SK-N-SH (cell line): ENCODE measurements at regions not wholly inside any gene's neighbourhood (a gene's known extent, or its start where the extent isn't known, plus 50 kb on each side); places are given as distances from the start of the nearest gene placed in this dataset.

Source experiments
- CTCF ChIA-PET: fragments of 300-600, 350-600 bp; formaldehyde crosslinking; extraction: SDS; loops from one replicate; lab custom pipeline; 2021; lab: Yijun Ruan, JAX
- POLR2A ChIA-PET: fragments of 350-600 bp; sonication (Branson Sonifier 250); formaldehyde crosslinking; extraction: SDS; loops from one replicate; lab custom pipeline; 2020; ENCODE audit warnings: antibody characterized with exemption, inconsistent platforms; lab: Yijun Ruan, JAX
- DNase-seq: peaks from one replicate; pipeline ENCODE4 v3.0.0; 2012
- H2AFZ ChIP-seq: fragments of 200-600 bp; sonication (generic); 2 replicates; pipeline ENCODE4 v1.8.1; 2016; ENCODE audit warnings: antibody characterized with exemption, mild to moderate bottlenecking, low read depth
- H3F3A ChIP-seq: fragments of 200-600 bp; sonication (generic); replicated peaks from 2 replicates; pipeline ENCODE3; 2016; ENCODE audit warnings: antibody characterized with exemption, mild to moderate bottlenecking; ENCODE audit not compliant: insufficient read depth
- H3K27ac ChIP-seq, 2 experiments: fragments of 200-500 bp in 1 of 2; fragments of 200-600 bp in 1 of 2; sonication (Bioruptor generic) in 1 of 2; sonication (generic), shearing (Covaris generic) in 1 of 2; 2 replicates each; pipeline versions ENCODE4 v1.5.1 to v1.6.1; 2014 to 2016; ENCODE audit warnings: low read depth in 2 of 2, inconsistent platforms in 1 of 2, low read length in 1 of 2, mild to moderate bottlenecking in 1 of 2, mixed read lengths in 1 of 2
- H3K27me3 ChIP-seq: fragments of 200-600 bp; sonication (generic), shearing (Covaris generic); 2 replicates; pipeline ENCODE4 v1.6.1; 2016; ENCODE audit warnings: mixed run types; ENCODE audit not compliant: insufficient read depth
- H3K36me3 ChIP-seq, 2 experiments: fragments of 200-500 bp in 1 of 2; fragments of 200-600 bp in 1 of 2; sonication (Bioruptor generic) in 1 of 2; sonication (generic) in 1 of 2; replicated peaks in 1 of 2; 2 replicates each; pipeline versions ENCODE3 to v1.5.1; 2014 to 2016; ENCODE audit warnings: low read length in 1 of 2, mild to moderate bottlenecking in 1 of 2; ENCODE audit not compliant: insufficient read depth in 2 of 2, control insufficient read depth in 1 of 2
- H3K4me1 ChIP-seq, 2 experiments: fragments of 200-500 bp in 1 of 2; fragments of 200-600 bp in 1 of 2; sonication (Bioruptor generic) in 1 of 2; sonication (generic), shearing (Covaris generic) in 1 of 2; 2 replicates each; pipeline versions ENCODE4 v1.5.1 to v1.6.1; 2014 to 2016; ENCODE audit warnings: low read depth in 1 of 2, low read length in 1 of 2, mixed run types in 1 of 2; ENCODE audit not compliant: insufficient read depth in 2 of 2, control insufficient read depth in 1 of 2
- H3K4me2 ChIP-seq: fragments of 200-600 bp; sonication (generic), shearing (Covaris generic); 2 replicates; pipeline ENCODE4 v1.6.1; 2017; ENCODE audit warnings: mixed run types
- H3K4me3 ChIP-seq, 2 experiments: fragments of 200-500 bp in 1 of 2; fragments of 200-600 bp in 1 of 2; sonication (Bioruptor generic) in 1 of 2; sonication (generic), shearing (Covaris generic) in 1 of 2; 2 replicates each; pipeline versions ENCODE4 v1.5.1 to v1.8.1; 2014 to 2016; ENCODE audit warnings: low read depth in 2 of 2, inconsistent platforms in 1 of 2, low read length in 1 of 2, mild to moderate bottlenecking in 1 of 2, mixed read lengths in 1 of 2, moderate library complexity in 1 of 2
- H3K79me2 ChIP-seq: fragments of 200-600 bp; sonication (generic); 2 replicates; pipeline ENCODE4 v1.8.1; 2017; ENCODE audit warnings: mild to moderate bottlenecking; ENCODE audit not compliant: insufficient read depth
- H3K9ac ChIP-seq: fragments of 200-600 bp; sonication (generic); 2 replicates; pipeline ENCODE4 v1.6.1; 2017; ENCODE audit warnings: mixed run types
- H3K9me2 ChIP-seq: fragments of 200-600 bp; sonication (generic); 2 replicates; pipeline ENCODE4 v1.6.1; 2017; ENCODE audit warnings: mixed run types
- H3K9me3 ChIP-seq: fragments of 200-600 bp; sonication (generic); 2 replicates; pipeline ENCODE4 v1.6.1; 2017; ENCODE audit warnings: mixed run types, mild to moderate bottlenecking, moderate library complexity
- H4K20me1 ChIP-seq: fragments of 200-600 bp; sonication (generic); 2 replicates; pipeline ENCODE4 v1.6.1; 2017; ENCODE audit warnings: mild to moderate bottlenecking, mixed run types; ENCODE audit not compliant: insufficient read depth
- EP300 ChIP-seq, 2 experiments: IDR thresholded peaks; 2 replicates each; pipeline versions ENCODE4 v1.4.0 to v1.6.1; 2012; ENCODE audit warnings: borderline replicate concordance in 1 of 2, low read depth in 1 of 2, low read length in 1 of 2
- EZH2phosphoT487 ChIP-seq: fragments of 200-600 bp; sonication (generic); IDR thresholded peaks from 2 replicates; pipeline ENCODE4 v1.6.1; 2017; ENCODE audit warnings: low read depth, mixed run types, mild to moderate bottlenecking, antibody characterized with exemption, moderate library complexity, borderline replicate concordance
- GATA2 ChIP-seq: sonication (generic); formaldehyde crosslinking; IDR thresholded peaks from 2 replicates; pipeline ENCODE4 v1.5.0; 2020; ENCODE audit warnings: mild to moderate bottlenecking, missing genetic modification reagents
- JUND ChIP-seq: IDR thresholded peaks from 2 replicates; pipeline ENCODE4 v1.4.0; 2012
- NFIC ChIP-seq: IDR thresholded peaks from 2 replicates; pipeline ENCODE4 v1.4.0; 2012; ENCODE audit warnings: borderline replicate concordance
- NRF1 ChIP-seq: IDR thresholded peaks from 2 replicates; pipeline ENCODE4 v1.6.1; 2012; ENCODE audit warnings: low read depth, mild to moderate bottlenecking, low read length
- POLR2AphosphoS5 ChIP-seq: IDR thresholded peaks from 2 replicates; pipeline ENCODE4 v1.6.1; 2012; ENCODE audit warnings: low read depth, low read length
- RAD21 ChIP-seq: IDR thresholded peaks from 2 replicates; pipeline ENCODE4 v1.6.1; 2012; ENCODE audit warnings: mild to moderate bottlenecking, low read length
- RFX5 ChIP-seq: IDR thresholded peaks from 2 replicates; pipeline ENCODE4 v1.6.1; 2012; ENCODE audit warnings: mild to moderate bottlenecking, improper control_type of control experiment, low read length
- SIN3A ChIP-seq: IDR thresholded peaks from 2 replicates; pipeline ENCODE4 v1.6.1; 2012; ENCODE audit warnings: low read depth, mild to moderate bottlenecking, low read length, moderate library complexity, borderline replicate concordance
- TAF1 ChIP-seq: IDR thresholded peaks from 2 replicates; pipeline ENCODE4 v1.6.1; 2012; ENCODE audit warnings: low read depth, mild to moderate bottlenecking, low read length, moderate library complexity, borderline replicate concordance
- TEAD4 ChIP-seq: IDR thresholded peaks from 2 replicates; pipeline ENCODE4 v1.4.0; 2012; ENCODE audit warnings: mild to moderate bottlenecking, borderline replicate concordance; ENCODE audit not compliant: insufficient read depth
- WGBS: methylation state at CpG from one replicate; pipeline ENCODE4 v1.1.6; 2017; ENCODE audit warnings: low lambda C conversion rate; 5-methylcytosine and 5-hydroxymethylcytosine counted together
- TF ChIP-seq, protein P1 (sequence below): fragments of 200-600 bp; sonication (generic); IDR thresholded peaks from 2 replicates; pipeline ENCODE4 v1.6.1; 2017; ENCODE audit warnings: antibody characterized with exemption, mild to moderate bottlenecking, moderate library complexity
- TF ChIP-seq, protein P2 (sequence below): IDR thresholded peaks from 2 replicates; pipeline ENCODE4 v1.6.1; 2012; ENCODE audit warnings: mild to moderate bottlenecking, low read depth, low read length, moderate library complexity
- TF ChIP-seq, protein P3 (sequence below): IDR thresholded peaks from 2 replicates; pipeline ENCODE4 v1.4.0; 2012; ENCODE audit warnings: low read depth
- TF ChIP-seq, protein P4 (sequence below): IDR thresholded peaks from 2 replicates; pipeline ENCODE4; 2012

DNA sequence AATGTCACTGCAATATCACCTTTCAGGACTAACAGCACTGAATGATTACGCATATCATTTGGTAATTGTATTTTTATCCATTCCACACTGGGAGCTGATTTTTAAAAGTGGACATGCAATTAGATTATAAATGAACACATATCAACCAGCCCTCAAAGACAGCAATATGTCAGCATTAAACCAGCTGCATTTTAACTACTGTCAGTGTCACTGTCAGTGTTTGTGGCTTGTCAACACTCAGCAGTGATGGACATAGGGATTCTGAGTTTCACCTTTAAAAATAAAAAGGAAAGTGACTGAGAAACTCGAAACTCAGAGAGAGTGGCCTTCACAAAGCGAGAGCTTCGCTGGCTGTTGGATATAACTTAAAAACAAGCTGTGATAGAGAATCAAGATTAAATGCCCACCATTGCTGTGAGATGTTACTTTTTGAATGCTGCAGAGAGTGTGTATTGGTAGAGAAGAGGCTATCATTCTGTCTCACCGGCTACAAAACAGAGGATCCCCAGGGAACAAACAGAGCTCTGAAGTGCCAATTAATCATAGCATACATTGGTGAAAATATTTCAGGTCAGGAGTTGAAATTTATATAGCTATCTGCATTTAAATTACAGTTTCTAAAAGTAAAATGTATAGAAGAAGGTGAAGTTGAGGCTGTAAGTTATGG, 635.8 kb downstream of the SQOR start:
- Histone ChIP-seq H3K4me3 (no peak overlapping the region), H3K9me2 (no peaks in the 10 kb centered on the region), H4K20me1 (no peaks in the 10 kb centered on the region), H3K9ac (no peak overlapping the region), H3K4me2 (no peak overlapping the region), H3F3A (no peaks in the 10 kb centered on the region), H3K9me3 (no peaks in the 10 kb centered on the region), H3K36me3 (no peaks in the 10 kb centered on the region), H3K4me1 (peaks cover 0 to under 1% of the 10 kb centered on the region in 2 experiments; a peak in 1 of 4 replicates), H3K27ac (no peak overlapping the region), H3K79me2 (no peaks in the 10 kb centered on the region), H2AFZ (no peak overlapping the region), H3K27me3 (no peaks in the 10 kb centered on the region)
- TF ChIP-seq TAF1 (no peak), JUND (no peak), EZH2phosphoT487 (no peak), RFX5 (no peak), SIN3A (no peak), NFIC (no peak), RAD21 (no peak)
- TF ChIP-seq, protein P1, sequence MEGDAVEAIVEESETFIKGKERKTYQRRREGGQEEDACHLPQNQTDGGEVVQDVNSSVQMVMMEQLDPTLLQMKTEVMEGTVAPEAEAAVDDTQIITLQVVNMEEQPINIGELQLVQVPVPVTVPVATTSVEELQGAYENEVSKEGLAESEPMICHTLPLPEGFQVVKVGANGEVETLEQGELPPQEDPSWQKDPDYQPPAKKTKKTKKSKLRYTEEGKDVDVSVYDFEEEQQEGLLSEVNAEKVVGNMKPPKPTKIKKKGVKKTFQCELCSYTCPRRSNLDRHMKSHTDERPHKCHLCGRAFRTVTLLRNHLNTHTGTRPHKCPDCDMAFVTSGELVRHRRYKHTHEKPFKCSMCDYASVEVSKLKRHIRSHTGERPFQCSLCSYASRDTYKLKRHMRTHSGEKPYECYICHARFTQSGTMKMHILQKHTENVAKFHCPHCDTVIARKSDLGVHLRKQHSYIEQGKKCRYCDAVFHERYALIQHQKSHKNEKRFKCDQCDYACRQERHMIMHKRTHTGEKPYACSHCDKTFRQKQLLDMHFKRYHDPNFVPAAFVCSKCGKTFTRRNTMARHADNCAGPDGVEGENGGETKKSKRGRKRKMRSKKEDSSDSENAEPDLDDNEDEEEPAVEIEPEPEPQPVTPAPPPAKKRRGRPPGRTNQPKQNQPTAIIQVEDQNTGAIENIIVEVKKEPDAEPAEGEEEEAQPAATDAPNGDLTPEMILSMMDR = no peak
- TF ChIP-seq, protein P2, sequence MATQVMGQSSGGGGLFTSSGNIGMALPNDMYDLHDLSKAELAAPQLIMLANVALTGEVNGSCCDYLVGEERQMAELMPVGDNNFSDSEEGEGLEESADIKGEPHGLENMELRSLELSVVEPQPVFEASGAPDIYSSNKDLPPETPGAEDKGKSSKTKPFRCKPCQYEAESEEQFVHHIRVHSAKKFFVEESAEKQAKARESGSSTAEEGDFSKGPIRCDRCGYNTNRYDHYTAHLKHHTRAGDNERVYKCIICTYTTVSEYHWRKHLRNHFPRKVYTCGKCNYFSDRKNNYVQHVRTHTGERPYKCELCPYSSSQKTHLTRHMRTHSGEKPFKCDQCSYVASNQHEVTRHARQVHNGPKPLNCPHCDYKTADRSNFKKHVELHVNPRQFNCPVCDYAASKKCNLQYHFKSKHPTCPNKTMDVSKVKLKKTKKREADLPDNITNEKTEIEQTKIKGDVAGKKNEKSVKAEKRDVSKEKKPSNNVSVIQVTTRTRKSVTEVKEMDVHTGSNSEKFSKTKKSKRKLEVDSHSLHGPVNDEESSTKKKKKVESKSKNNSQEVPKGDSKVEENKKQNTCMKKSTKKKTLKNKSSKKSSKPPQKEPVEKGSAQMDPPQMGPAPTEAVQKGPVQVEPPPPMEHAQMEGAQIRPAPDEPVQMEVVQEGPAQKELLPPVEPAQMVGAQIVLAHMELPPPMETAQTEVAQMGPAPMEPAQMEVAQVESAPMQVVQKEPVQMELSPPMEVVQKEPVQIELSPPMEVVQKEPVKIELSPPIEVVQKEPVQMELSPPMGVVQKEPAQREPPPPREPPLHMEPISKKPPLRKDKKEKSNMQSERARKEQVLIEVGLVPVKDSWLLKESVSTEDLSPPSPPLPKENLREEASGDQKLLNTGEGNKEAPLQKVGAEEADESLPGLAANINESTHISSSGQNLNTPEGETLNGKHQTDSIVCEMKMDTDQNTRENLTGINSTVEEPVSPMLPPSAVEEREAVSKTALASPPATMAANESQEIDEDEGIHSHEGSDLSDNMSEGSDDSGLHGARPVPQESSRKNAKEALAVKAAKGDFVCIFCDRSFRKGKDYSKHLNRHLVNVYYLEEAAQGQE = no peak
- WGBS = 36% methylated on average over 5 of the region's 5 CpGs
- ChIA-PET POLR2A (no interaction called here), CTCF (interaction anchor here (0.7 to 1.0 kb wide), 2 partner anchors 9 to 812 kb away, joined by 3 read pairs; no protein-coding TSS in a partner anchor)
- DNase-seq = no peak

DNA sequence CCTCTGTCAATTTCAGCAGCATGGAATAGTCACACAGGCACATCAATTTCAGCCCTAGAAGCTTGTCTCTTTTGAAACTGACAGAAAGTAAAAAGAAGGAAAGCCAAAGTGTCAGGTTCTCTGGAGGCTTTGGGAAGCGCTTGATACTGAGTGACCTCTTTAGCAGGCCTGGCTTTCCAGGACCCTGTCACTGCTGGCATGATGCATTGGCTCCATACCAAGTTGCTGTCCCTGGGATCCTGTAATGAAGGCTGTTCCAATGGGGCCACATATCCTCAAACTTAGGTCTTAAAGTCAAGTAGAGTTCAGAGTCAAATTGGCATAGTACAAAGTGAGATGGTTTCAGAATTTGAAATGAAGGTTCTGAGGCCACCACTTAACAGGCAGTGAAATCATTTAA, 640.9 kb downstream of the SQOR start:
- 63% methylated on average over 1 of the region's 1 CpG for WGBS
- no peak for DNase-seq
- H3F3A ChIP-seq = no peaks in the 10 kb centered on the region
- H3K79me2 ChIP-seq = no peaks in the 10 kb centered on the region
- no peak overlapping the region; a peak in 1 of 4 replicates for H3K27ac ChIP-seq
- H3K36me3 ChIP-seq = no peaks in the 10 kb centered on the region
- ChIA-PET POLR2A (no interaction called here), CTCF (interaction anchor here (2.1 kb wide), 1 partner anchor 480 kb away, joined by 6 read pairs; no protein-coding TSS in a partner anchor)
- no peaks in the 10 kb centered on the region for H3K9me3 ChIP-seq
- H3K9ac ChIP-seq = no peak overlapping the region
- H3K4me3 ChIP-seq = no peak overlapping the region
- H3K4me2 ChIP-seq = no peak overlapping the region
- H3K4me1 ChIP-seq = peaks cover 0 to 9% of the 10 kb centered on the region in 2 experiments; a peak in 2 of 4 replicates
- no peaks in the 10 kb centered on the region for H3K9me2 ChIP-seq
- H4K20me1 ChIP-seq = no peaks in the 10 kb centered on the region
- no peak overlapping the region for H2AFZ ChIP-seq
- H3K27me3 ChIP-seq = no peaks in the 10 kb centered on the region
- TF ChIP-seq, protein P1 = no peak
- TF ChIP-seq, protein P3, sequence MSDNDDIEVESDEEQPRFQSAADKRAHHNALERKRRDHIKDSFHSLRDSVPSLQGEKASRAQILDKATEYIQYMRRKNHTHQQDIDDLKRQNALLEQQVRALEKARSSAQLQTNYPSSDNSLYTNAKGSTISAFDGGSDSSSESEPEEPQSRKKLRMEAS = no peak
- TF ChIP-seq RAD21 (no peak), POLR2AphosphoS5 (no peak), NRF1 (no peak), EP300 (IDR thresholded peaks at IDR 0.05; ENCODE audit: borderline replicate concordance in 1 of 2, low read depth in 1 of 2, low read length in 1 of 2) (no peak), GATA2 (no peak), TEAD4 (no peak), TAF1 (no peak)
- TF ChIP-seq, protein P4, sequence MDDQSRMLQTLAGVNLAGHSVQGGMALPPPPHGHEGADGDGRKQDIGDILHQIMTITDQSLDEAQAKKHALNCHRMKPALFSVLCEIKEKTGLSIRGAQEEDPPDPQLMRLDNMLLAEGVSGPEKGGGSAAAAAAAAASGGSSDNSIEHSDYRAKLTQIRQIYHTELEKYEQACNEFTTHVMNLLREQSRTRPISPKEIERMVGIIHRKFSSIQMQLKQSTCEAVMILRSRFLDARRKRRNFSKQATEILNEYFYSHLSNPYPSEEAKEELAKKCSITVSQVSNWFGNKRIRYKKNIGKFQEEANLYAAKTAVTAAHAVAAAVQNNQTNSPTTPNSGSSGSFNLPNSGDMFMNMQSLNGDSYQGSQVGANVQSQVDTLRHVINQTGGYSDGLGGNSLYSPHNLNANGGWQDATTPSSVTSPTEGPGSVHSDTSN = no peak
